LHCN-M2 (cell line): ENCODE measurements at regions not wholly inside any gene's neighbourhood (a gene's known extent, or its start where the extent isn't known, plus 50 kb on each side); places are given as distances from the start of the nearest gene placed in this dataset.
A peak's percentile ranks its signal among the peaks of the same experiment; 100 is the strongest.
"Not testable (repeated sequence)": the region's sequence is repeated elsewhere in the genome, so short reads cannot be mapped to it uniquely, and the experiment has no call there.

ENCODE experiments used
- DNase-seq: peaks from one replicate; pipeline ENCODE4 v3.0.0-alpha.2; 2012; ENCODE audit warnings: low read depth

DNA sequence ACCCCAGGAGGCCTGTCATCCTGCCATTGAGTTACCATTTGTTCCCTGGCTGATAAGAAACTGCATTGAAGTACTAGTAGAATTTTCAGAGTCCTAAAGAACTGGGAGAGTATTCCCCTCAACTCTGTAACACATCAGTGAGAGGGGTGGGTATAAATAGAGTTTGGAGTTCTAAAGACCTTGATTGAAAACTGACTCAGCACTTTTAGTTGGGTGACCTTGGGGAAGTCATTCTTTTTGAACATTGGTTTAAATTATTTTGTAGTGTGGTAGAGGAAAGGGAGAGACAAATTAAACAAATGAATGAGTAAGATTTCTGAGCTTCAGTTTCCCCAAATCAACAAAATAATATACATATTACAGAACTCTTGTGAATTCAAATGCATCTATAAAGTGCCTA, 344.5 kb upstream of the THBS1 start:
- DNase-seq, result no peak

DNA sequence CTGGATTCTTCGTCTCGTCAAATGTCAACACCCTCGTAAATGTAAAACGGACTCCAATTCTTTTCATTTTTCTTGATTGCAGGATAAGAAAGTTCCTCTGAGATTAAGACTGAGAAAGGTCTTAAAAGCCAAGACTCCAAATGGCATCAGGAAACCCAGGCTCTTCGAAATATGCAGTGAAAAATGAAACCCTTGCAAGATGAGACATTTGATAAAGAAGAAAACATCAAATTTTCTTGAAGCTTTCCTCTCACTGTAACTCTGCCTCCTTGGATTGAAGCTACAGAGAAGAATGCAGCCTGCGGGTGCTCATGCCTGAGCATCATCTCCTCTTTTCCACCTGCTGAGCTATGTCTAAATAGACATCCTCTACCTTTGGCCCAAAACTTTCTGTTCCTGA, 342.4 kb upstream of the THBS1 start:
- peak; percentile 52 for DNase-seq

DNA sequence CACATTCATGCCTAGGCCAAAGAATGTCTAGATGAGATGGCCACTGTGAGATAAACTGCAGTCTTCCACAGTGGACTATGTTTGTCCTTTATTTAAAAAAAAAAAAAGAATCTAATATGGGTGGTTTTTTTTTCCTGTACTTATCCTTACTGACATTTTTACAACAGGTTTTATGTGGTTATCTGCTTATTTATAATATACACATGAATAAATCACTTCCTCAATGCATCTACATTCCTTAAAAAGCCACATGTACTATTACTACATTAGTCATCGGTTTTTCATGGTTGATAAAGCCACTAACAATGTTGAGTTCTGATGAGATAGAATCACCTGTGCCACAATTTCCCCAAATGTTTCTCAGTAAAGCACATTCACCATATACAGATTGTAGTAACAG, 341.3 kb upstream of the THBS1 start:
- peak; percentile 89 for DNase-seq

DNA sequence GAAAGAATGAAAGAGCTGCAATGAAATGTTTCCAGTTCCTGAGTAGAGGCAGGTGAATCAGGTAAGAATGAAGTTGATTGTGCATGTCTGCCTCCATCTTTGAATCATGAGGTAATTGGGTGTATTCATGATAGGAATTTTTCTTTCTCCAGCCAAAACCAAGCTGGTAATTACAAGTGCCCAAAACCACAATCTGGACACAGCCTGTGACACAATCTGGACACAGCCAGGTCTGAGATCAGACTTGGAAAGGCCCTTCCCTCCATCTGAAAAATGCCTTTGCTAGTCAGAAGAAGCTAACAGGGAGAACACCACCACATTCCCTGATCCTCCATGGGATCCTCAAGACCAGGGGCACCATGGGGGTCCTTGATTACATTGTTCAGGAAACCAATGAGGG, 338.5 kb upstream of the THBS1 start:
- peak; percentile 87 for DNase-seq

DNA sequence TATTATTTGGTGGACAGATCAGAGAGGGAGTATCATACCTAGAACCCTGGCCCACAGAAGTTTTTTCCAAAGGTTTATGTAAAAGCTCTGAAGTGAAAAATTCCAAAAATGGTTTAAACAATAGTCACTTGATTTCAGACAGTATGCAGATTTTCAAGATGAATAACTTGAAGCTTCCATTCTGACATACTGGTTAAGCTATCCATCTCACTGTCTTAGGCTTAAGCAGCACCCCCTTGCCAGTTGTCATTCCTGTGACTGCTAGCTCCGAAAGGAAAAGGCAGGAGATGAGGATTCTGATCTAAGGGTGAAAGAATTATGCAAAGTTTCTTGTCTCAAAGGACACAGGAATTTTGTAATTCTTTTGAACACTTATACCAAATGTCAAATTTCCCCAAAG, 337.5 kb upstream of the THBS1 start:
- DNase-seq, result peak; percentile 63

DNA sequence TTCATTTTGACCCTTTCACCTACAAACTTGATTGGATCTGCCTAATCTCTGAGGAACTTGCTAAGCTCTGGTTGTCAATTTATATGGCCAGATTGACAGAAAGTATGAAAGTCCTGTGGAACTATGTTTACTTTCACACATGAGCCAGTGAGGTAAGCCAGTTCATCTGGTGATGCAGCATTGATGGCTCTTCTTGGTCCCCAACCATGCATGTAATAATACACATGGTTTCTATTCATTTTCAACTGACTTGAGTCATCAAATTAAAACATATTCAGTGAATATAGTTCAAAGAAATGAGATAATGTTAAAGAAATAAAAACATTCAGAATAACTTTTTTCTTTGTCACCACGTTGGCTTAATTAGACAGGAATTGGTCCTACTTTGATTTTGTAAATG, 336.1 kb upstream of the THBS1 start:
- no peak for DNase-seq

DNA sequence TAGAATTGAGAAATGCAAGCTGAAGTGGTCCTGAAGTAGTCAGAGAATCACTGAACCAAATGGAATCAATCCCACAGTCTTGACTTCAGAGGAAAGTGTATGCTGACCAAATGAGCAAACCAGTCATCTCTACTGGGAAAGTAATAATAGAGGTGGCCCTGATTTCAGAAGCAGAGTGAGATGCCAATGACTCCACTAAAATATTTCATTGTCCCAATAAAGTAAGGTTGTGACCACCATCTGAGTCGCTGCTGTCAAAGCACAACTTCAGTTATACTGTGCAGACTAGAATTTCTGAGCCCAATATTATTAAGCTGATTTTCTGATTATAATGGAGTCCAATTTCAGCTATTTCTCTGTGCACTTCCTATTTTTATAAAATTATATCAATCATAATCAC, 334.4 kb upstream of the THBS1 start:
- no peak for DNase-seq

DNA sequence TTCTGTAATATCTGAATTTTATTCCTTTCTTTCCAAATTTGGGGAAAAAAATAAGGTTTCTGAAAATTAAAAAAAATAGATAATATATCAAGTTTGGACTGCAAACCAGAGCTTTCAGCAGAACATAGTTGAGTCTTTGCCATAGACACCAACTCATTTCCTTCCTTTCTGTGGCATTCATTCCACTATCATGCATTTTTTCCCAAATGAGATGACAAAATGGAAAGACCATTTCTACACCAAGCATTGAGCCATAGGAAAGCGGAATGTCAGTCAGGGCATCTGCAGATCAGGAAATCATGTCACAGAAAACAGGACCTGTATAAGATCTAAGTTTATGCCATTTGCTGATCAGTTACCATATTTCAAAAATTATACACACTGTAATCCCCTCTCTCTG, 333.3 kb upstream of the THBS1 start:
- no peak for DNase-seq

DNA sequence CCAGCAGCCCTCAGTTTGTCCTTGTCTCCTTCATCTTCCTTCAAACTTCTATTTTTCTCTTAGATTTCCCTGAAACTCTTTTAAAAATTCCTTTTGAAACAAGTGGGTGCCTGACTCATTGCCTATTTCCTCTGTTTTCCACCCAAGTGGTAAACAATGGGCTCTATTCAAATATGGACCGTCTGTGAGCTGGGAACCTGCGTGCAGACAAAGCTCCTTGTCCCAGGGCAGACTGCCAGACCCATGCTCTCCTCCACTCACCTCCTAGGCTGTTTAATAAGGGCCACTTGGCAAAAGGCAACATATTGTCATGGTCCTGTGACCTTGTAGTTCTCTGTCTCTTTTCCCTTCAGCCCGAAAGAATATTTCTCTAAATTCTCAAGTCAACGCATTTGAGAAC, 332.7 kb upstream of the THBS1 start:
- DNase-seq, result peak; percentile 89

DNA sequence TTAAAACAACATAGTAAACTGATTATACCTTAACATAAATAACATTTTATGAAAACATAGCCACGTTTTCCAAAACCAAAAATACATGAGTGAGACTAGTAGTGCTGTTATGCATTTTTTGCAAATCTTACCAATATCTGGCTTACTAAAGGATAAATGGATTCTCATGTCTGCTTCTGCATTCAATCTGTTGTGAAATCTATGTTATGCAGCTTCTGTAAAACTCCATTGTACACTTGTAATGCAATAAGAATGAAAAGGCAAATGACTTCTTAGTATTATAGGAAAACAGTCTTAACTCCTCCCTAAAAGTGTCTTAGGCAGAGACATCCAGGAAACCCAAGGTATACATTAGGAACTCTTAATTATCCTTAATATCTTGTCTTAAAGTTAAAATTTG, 330.9 kb upstream of the THBS1 start:
- no peak for DNase-seq

DNA sequence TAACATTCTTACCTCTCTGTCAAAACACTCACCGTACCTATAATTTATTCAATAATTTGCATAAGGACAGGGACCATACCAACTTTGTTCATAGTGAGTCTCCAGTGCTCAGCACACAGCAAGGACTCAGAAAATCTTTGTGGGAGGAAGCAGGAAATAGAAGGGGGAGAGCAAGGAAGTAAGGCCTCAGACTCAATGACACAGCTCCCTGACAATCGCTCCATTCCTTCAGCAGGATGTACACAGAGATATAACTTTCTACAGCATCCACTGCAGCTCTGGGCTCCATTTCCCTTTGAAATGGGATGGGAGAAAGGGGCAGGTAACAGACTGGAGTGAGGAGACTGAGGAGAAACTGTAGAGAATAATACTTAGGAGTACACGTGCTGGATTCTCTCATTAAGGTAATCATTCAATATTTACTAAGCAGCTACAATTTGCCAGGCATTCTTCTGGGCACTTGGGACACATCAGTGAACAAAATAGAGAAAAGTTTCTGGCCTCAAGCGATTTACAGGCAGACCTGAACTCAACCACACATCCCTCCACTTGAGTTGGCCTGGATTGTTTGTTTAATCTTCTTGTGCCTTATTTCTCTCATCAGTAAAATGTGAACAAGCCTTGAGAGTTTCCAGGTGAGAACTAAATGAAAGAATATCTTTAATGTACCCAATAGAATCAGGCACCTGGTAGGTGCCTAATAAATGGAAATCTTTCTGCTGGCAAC, 330.3 kb upstream of the THBS1 start:
- no peak for DNase-seq

DNA sequence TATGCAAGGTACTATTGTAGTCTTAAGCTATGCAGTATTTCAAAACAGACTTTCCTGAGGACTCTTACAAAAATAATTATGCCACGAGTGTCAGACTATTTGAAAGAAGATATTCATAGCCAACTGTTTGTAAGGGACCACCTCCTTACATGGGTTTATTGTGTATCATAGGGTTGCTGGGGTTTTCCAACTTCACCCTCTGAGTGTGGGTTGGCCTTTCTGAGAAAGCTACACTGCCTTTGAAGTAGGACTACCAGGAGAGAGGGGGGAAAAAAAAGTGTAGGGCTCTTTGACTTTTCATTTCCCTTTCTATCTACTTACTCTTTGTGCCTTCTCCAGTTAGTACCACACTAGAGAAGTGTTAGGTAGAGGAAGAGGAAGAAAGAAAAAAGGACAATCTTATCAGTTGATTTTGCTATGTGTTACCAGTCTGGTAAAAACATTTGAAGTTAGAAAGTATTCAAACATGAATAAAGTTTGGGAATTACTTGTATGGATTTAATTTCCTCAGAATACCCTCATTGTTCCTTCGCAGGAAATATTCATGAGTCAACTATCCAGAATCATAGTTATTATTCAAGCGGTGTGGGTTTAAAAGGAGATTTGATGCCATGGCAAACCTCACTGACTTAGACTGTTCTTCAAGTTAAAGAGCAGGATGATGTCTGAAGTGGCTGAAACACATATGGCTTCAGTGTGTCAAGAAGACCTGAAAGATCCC, 329.3 kb upstream of the THBS1 start:
- peak; percentile 53 for DNase-seq

DNA sequence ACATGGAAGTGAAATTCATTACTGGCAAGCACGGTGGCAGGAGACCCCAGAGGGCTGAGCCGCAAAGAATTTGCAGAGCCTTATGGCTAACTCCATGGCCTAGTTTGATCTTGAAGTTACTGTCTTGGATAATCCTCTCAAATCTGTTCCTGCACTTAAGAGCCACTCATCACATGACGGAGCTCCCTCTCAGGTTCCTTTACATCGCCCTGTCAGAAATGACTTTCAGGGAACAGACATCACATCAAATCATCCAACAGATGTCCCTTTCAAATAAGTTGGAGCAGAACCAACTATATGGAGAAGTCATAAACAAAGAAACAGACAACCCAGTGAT, 328.8 kb upstream of the THBS1 start:
- DNase-seq, result no peak

DNA sequence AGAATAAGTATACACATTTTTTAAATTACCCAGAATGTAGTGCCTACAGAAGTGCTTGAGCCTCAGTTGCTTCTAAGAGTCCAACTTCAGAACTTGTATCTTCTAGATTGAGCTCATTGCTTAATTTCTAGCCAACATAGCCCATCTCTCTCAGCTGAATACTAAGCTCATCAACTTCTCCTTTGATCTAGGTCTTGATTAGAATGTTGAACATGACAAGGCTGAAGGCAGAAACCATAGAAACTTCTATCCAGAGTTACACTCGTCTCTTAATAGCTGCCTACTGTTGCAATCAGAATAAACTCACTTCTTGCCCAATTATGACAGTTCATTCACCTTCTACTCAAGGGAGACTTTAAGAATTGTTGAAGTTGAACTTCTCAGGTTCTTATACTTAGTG, 327.3 kb upstream of the THBS1 start:
- DNase-seq, result no peak

DNA sequence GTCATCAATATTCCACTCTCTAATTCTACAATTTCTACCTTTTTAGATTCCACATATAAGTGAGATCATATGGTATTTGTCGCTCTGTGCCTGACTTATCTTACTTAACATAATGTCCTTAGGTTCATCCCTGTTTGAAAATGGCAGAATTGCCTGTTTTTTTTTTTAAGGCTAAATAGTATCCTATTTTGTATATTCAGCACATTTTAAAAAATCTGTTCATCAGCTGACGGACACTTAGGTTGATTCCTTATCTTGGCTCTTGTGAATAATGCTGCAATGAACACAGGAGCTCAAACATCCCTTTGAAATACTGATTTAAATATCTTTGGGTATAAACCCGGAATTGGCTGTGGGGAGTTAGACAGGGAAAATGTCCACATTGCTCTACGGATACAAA, 326.7 kb upstream of the THBS1 start:
- no peak for DNase-seq

DNA sequence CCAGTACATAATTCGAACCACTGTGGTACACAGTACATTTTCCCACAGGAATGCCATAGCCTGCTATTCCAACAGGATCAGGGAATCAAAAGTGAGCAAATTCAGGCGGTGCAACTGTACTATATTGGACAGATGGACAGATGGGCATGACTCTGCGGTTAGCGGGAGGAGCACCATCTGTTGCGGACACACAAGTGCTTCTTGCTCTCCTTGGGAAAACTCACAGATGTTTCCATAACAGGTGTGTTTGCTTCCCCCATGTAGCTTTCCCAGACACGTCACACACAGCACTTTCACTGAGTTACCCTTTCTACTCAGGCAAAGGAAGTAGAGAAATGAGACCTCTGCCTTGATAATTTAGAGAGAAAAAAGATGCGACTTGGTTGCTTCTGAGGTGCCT, 325.1 kb upstream of the THBS1 start:
- DNase-seq, result peak; percentile 100

DNA sequence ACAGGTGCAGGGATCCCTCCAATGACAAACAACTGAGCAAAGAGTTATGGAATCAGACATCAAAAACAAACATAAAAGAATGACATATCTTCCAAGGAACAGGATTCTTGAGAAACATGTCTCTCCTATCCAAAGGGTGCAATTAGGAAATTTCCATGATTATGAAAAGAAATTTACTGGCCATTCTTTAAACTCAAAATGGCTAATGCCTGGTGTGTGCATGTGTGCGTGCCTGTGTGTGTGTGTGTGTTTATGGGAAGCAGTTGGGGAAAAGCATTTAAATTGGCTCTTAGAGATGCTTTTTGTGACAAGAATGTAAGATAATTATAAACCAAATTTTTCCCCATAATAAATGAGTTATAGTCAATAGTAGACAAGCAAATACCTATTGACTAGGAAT, 320.5 kb upstream of the THBS1 start:
- DNase-seq, result no peak

DNA sequence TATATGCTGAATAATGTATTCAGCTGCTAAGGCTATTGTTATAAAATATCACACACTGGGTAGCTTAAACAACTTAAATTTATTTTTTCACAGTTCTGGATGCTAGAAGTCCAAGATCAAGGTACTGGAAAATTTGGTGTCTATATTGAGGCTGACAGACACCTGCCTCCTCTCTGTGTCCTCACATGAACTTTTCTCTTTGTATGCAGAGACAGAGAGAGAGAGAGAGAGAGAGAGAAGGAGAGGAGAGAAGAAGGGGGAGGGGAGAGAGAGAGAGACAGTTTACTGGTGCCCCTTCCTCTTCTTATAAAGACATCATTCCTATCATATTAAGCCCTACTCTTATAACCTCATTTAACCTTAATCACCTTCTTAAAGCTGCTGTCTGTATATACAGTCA, 320.1 kb upstream of the THBS1 start:
- DNase-seq, result no peak

DNA sequence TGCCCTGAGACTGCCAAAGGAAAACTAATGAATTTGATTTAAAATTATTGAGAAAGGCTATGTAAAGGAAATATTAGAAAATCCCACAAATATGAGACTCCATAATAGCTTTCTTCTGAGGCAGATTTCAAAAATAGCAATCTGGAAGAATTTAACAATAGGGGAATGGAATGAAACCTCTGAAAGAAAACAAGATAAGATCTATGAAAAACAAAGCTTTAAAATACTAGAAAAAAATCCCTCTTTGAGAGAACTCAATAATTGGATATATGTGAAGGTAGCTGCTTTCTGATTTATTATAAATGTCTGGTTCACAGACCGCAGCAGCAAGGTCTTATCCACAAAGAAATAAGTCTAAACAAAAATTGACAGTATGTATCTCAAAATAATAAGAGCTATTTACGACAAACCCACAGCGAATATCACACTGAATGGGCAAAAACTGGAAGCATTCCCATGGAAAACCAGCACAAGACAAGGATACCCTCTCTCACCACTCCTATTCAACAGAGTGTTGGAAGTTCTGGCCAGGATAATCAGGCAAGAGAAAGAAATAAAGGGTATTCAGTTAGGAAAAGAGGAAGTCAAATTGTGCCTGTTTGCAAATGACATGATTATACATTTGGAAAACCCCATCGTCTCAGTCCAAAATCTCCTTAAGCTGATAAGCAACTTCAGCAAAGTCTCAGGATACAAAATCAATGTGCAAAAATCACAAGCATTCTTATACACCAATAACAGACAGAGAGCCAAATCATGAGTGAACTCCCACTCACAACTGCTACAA, 319.3 kb upstream of the THBS1 start:
- not testable (repeated sequence) for DNase-seq

DNA sequence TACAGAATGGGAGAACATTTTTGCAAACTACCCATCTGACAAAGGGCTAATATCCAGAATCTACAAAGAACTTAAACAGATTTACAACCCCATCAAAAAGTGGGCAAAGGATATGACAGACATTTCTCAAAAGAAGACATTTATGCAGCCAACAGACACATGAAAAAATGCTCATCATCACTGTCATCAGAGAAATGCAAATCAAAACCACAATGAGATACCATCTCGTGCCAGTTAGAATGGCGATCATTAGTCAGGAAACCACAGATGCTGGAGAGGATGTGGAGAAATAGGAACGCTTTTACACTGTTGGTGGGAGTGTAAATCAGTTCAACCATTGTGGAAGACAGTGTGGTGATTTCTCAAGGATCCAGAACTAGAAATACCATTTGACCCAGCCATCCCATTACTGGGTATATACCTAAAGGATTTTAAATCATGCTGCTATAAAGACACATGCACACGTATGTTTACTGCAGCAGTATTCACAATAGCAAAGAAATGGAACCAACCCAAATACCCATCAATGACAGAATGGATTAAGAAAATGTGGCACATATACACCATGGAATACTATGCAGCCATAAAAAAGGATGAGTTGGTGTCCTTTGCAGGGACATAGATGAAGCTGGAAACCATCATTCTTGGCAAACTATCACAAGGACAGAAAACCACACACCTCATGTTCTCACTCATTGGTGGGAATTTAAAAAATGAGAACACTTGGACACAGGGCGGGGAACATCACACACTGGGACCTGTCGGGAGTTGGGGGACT, 317.7 kb upstream of the THBS1 start:
- peak; percentile 92 for DNase-seq

DNA sequence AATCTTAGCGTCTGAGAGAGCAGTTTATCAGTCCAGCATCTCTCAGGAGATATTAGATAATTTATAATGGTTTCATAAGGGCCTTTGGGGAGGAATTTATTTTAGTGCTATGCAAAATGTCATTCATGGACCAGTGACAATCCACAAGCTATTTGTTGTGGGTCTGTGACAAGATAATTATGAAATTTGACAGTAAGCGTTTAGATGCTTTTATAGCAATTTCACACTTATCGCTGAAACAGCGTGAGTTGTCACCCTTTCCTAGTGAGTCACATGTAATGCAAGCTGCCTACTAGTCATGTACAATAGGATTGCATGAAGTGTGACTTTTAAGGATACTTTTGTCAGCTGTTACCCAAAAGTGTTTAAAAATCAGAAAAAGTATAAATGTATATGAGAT, 315.6 kb upstream of the THBS1 start:
- DNase-seq, result peak; percentile 76

DNA sequence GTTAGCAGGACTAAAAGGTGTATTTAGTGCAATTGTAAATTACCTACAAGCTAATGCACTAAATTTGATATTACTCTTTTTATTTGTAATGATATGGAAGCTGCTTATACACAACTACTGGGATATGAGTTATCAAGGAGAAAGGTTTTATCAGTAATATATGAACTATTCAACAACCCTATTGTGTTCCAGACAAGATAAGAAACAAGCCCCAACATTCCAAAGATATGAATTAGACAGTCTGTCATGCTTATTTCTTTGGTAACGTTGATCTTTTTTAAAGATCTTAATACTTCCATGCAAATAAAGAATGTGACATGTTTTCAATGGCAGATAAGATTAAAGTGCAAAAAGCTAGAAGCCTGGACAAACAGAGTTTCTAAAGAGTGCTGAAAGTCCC, 314.0 kb upstream of the THBS1 start:
- DNase-seq, result no peak
